Ovary (tissue), 3 donors: ENCODE measurements at regions not wholly inside any gene's neighbourhood (a gene's known extent, or its start where the extent isn't known, plus 50 kb on each side); places are given as distances from the start of the nearest gene placed in this dataset.

Source experiments
- CTCF ChIP-seq, 3 donors: fragments of 450-650 bp in 2 of 3; fragments of 200-600 bp in 1 of 3; IDR thresholded peaks; one replicate each; pipeline versions ENCODE4 v1.5.1 to v1.8.0; 2016 to 2022; ENCODE audit warnings: antibody characterized with exemption in 3 of 3, mild to moderate bottlenecking in 1 of 3
- POLR2A ChIP-seq: fragments of 450-650 bp; IDR thresholded peaks from one replicate; pipeline ENCODE4 v1.6.1; 2017; ENCODE audit warnings: antibody characterized with exemption, mild to moderate bottlenecking, moderate library complexity
- donor health status: DM: no; HTN: no; CAD: no.

DNA sequence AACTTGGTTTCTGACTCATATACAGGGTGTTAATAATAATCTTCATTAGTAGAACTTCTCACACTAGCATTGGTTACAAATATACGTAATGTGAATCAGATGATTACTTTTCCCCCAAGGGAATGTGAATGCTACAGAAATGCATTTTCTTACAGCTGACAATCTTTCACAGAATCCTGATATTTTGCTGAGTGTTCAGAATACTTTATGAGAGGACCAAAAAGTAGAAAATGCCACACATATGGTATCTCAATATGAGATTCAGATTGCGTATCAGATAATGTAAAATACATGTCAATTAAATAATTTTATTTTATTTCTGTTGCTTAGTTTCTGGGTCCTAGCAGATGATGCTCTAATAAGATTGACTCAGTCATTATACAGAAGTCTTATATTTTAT, 979.9 kb upstream of the GBE1 start:
- TF ChIP-seq POLR2A (no peak), CTCF (IDR thresholded peaks at IDR 0.05) (no peak)
